OCI-LY1 (cell line): ENCODE measurements at regions not wholly inside any gene's neighbourhood (a gene's known extent, or its start where the extent isn't known, plus 50 kb on each side); places are given as distances from the start of the nearest gene placed in this dataset.

ENCODE experiments used
- H2AFZ ChIP-seq: fragments of 200-600 bp; sonication (generic), shearing (Covaris generic); 2 replicates; pipeline ENCODE4 v1.6.0; 2014; ENCODE audit warnings: antibody characterized with exemption, mild to moderate bottlenecking, low read length
- H3F3A ChIP-seq: fragments of 200-600 bp; sonication (generic), shearing (Covaris generic); 2 replicates; pipeline ENCODE4 v1.6.0; 2014; ENCODE audit warnings: mild to moderate bottlenecking, antibody characterized with exemption, low read length, moderate library complexity; ENCODE audit not compliant: insufficient read depth
- H3K27ac ChIP-seq: fragments of 200-600 bp; sonication (generic); 2 replicates; pipeline ENCODE4 v1.5.1; 2014; ENCODE audit warnings: low read length, mixed run types, mild to moderate bottlenecking, low read depth; ENCODE audit not compliant: poor library complexity, severe bottlenecking
- H3K27me3 ChIP-seq: fragments of 200-600 bp; sonication (generic); 2 replicates; pipeline ENCODE4 v1.6.0; 2014; ENCODE audit warnings: antibody characterized with exemption, mild to moderate bottlenecking, low read length, moderate library complexity; ENCODE audit not compliant: insufficient read depth
- H3K36me3 ChIP-seq: fragments of 200-600 bp; sonication (generic); 2 replicates; pipeline ENCODE4 v1.6.1; 2014; ENCODE audit warnings: mild to moderate bottlenecking, antibody characterized with exemption, low read length, moderate library complexity, mixed read lengths; ENCODE audit not compliant: insufficient read depth
- H3K4me1 ChIP-seq: fragments of 200-600 bp; sonication (generic); 2 replicates; pipeline ENCODE4 v1.5.1; 2014; ENCODE audit warnings: mild to moderate bottlenecking, low read length, moderate library complexity; ENCODE audit not compliant: insufficient read depth, severe bottlenecking
- H3K4me2 ChIP-seq: fragments of 200-600 bp; sonication (generic), shearing (Covaris generic); 2 replicates; pipeline ENCODE4 v1.6.1; 2014; ENCODE audit warnings: low read length
- H3K4me3 ChIP-seq: fragments of 200-600 bp; sonication (generic); 2 replicates; pipeline ENCODE4 v1.5.1; 2014; ENCODE audit warnings: low read length, low read depth, mild to moderate bottlenecking, mixed read lengths; ENCODE audit not compliant: poor library complexity, severe bottlenecking
- H3K79me2 ChIP-seq: fragments of 200-600 bp; shearing (Covaris generic); 2 replicates; pipeline ENCODE4 v1.6.1; 2016; ENCODE audit warnings: mixed run types, low read length, mixed read lengths; ENCODE audit not compliant: insufficient read depth
- H3K9ac ChIP-seq: fragments of 200-600 bp; sonication (generic), shearing (Covaris generic); 2 replicates; pipeline ENCODE4 v1.6.1; 2014; ENCODE audit warnings: mild to moderate bottlenecking, low read length, mixed read lengths
- H3K9me2 ChIP-seq: fragments of 200-600 bp; sonication (generic), shearing (Covaris generic); 2 replicates; pipeline ENCODE4 v1.6.1; 2014; ENCODE audit warnings: low read depth, mild to moderate bottlenecking, low read length, mixed read lengths
- H3K9me3 ChIP-seq: fragments of 200-600 bp; shearing (Covaris generic); 2 replicates; pipeline ENCODE4 v1.6.1; 2014; ENCODE audit warnings: low read length, mixed read lengths
- H4K20me1 ChIP-seq: fragments of 200-600 bp; sonication (generic), shearing (Covaris generic); 2 replicates; pipeline ENCODE4 v1.6.0; 2016; ENCODE audit warnings: mild to moderate bottlenecking, low read length; ENCODE audit not compliant: insufficient read depth
- CTCF ChIP-seq: fragments of 200-600 bp; sonication (generic), shearing (Covaris generic); IDR thresholded peaks from 2 replicates; pipeline ENCODE4 v1.5.1; 2017; ENCODE audit warnings: mild to moderate bottlenecking, antibody characterized with exemption, low read length, moderate library complexity, mixed read lengths
- EZH2 ChIP-seq: fragments of 200-600 bp; sonication (generic), shearing (Covaris generic); IDR thresholded peaks from 2 replicates; pipeline ENCODE4 v1.8.0; 2017; ENCODE audit warnings: borderline replicate concordance, mixed run types, mild to moderate bottlenecking, antibody characterized with exemption, low read length, moderate library complexity, mixed read lengths

- Histone ChIP-seq H3F3A (no peaks in the 10 kb centered on the region), H3K9me3 (no peaks in the 10 kb centered on the region), H3K4me1 (no peaks in the 10 kb centered on the region), H4K20me1 (no peaks in the 10 kb centered on the region), H3K36me3 (no peaks in the 10 kb centered on the region), H3K79me2 (no peaks in the 10 kb centered on the region), H3K4me3 (no peak overlapping the region), H3K9me2 (no peaks in the 10 kb centered on the region), H3K9ac (no peak overlapping the region), H3K27me3 (peaks cover 6% of the 10 kb centered on the region; the same call in 1 of the 2 replicates), H2AFZ (no peak overlapping the region), H3K27ac (no peak overlapping the region), H3K4me2 (no peak overlapping the region)
- TF ChIP-seq CTCF = no peak
- no peak for TF ChIP-seq EZH2
Observed at GRCh38 chr1:25094995-25095394, 137.3 kb downstream of the SYF2 start.

- Histone ChIP-seq H3K36me3 (no peaks in the 10 kb centered on the region), H4K20me1 (no peaks in the 10 kb centered on the region), H3K4me2 (no peak overlapping the region), H3F3A (no peaks in the 10 kb centered on the region), H3K4me3 (no peak overlapping the region), H3K27ac (no peak overlapping the region), H3K4me1 (no peaks in the 10 kb centered on the region), H3K79me2 (no peaks in the 10 kb centered on the region), H3K9ac (no peak overlapping the region), H2AFZ (no peak overlapping the region), H3K9me3 (no peaks in the 10 kb centered on the region), H3K27me3 (peaks cover 6% of the 10 kb centered on the region; the same call in 1 of the 2 replicates), H3K9me2 (no peaks in the 10 kb centered on the region)
- TF ChIP-seq CTCF = no peak
- TF ChIP-seq EZH2 = no peak
Observed at GRCh38 chr1:25094229-25094628, 138.1 kb downstream of the SYF2 start.

- H3K4me1 ChIP-seq = no peaks in the 10 kb centered on the region
Observed at GRCh38 chr1:25091658-25092057, 140.6 kb downstream of the SYF2 start.

More at GRCh38 chr1:25091658-25092057, 140.6 kb downstream of the SYF2 start:
- Histone ChIP-seq H3K79me2 (no peaks in the 10 kb centered on the region), H3K9me3 (no peaks in the 10 kb centered on the region), H3K4me2 (no peak overlapping the region), H2AFZ (no peak overlapping the region), H3K36me3 (no peaks in the 10 kb centered on the region), H3K4me3 (no peak overlapping the region), H4K20me1 (no peaks in the 10 kb centered on the region), H3K27ac (no peak overlapping the region), H3K9me2 (no peaks in the 10 kb centered on the region), H3K27me3 (peaks cover 14% of the 10 kb centered on the region; the same call in 1 of the 2 replicates), H3K9ac (no peak overlapping the region), H3F3A (no peaks in the 10 kb centered on the region)
- TF ChIP-seq EZH2 (no peak), CTCF (no peak)
